A673 (cell line): ENCODE measurements at regions not wholly inside any gene's neighbourhood (a gene's known extent, or its start where the extent isn't known, plus 50 kb on each side); places are given as distances from the start of the nearest gene placed in this dataset.

Experiments used
- BruUV-seq: library from RNA; stranded (reverse); fragments of 400-500 nt; replicated peaks from 2 replicates; lab custom pipeline; 2021; lab: Mats Ljungman, UMichigan
- CTCF ChIA-PET: fragments of 300-600 bp; sonication (Branson Sonifier 250); formaldehyde crosslinking; loops from one replicate; lab custom pipeline; 2022; ENCODE audit warnings: antibody characterized with exemption; lab: Charles Lee
- POLR2A ChIA-PET: fragments of 300-600 bp; sonication (Branson Sonifier 250); formaldehyde crosslinking; loops from one replicate; lab custom pipeline; 2022; ENCODE audit warnings: antibody characterized with exemption; ENCODE audit not compliant: low non-redundant PET; lab: Charles Lee
- DNase-seq: peaks from one replicate; pipeline ENCODE4 v3.0.0-alpha.2; 2015; ENCODE audit warnings: low spot score
- H3K27ac ChIP-seq: fragments of 200-600 bp; sonication (generic); 2 replicates; pipeline ENCODE4 v1.5.1; 2016; ENCODE audit warnings: mixed run types, low read depth, mild to moderate bottlenecking, mixed read lengths, antibody characterized with exemption, low read length; ENCODE audit not compliant: poor library complexity, severe bottlenecking
- H3K27me3 ChIP-seq: fragments of 200-600 bp; sonication (generic); replicated peaks from 2 replicates; pipeline ENCODE4 v1.6.1; 2017; ENCODE audit warnings: mixed run types, low read depth, mild to moderate bottlenecking, mixed read lengths, antibody characterized with exemption, low read length; ENCODE audit not compliant: insufficient read depth, poor library complexity
- H3K36me3 ChIP-seq: fragments of 200-600 bp; sonication (generic); 2 replicates; pipeline ENCODE4 v1.6.1; 2016; ENCODE audit warnings: mixed run types, mild to moderate bottlenecking, mixed read lengths, antibody characterized with exemption, low read length; ENCODE audit not compliant: insufficient read depth, poor library complexity, severe bottlenecking
- H3K4me1 ChIP-seq: fragments of 200-600 bp; sonication (generic); 2 replicates; pipeline ENCODE4 v1.6.1; 2017; ENCODE audit warnings: mixed run types, mild to moderate bottlenecking, mixed read lengths, antibody characterized with exemption, low read length; ENCODE audit not compliant: insufficient read depth, poor library complexity, severe bottlenecking
- H3K4me3 ChIP-seq: fragments of 200-600 bp; sonication (generic); 2 replicates; pipeline ENCODE4 v1.5.1; 2016; ENCODE audit warnings: low read depth, mixed run types, mild to moderate bottlenecking, mixed read lengths, low read length; ENCODE audit not compliant: poor library complexity, severe bottlenecking
- H3K9me3 ChIP-seq: fragments of 200-600 bp; sonication (generic); 2 replicates; pipeline ENCODE4 v1.6.1; 2016; ENCODE audit warnings: mixed run types, low read depth, mild to moderate bottlenecking, mixed read lengths, antibody characterized with exemption, low read length; ENCODE audit not compliant: poor library complexity, severe bottlenecking
- EZH2 ChIP-seq: fragments of 200-600 bp; sonication (generic); IDR thresholded peaks from 2 replicates; pipeline ENCODE4 v1.6.1; 2017; ENCODE audit warnings: borderline replicate concordance, low read depth, mild to moderate bottlenecking, mixed read lengths, antibody characterized with exemption, low read length; ENCODE audit not compliant: poor library complexity, severe bottlenecking
- intact Hi-C: fragments of 100-400 bp; cut with micrococcal nuclease; formaldehyde crosslinking; loops from one replicate; pipeline ENCODE4 v1.10.0; 2022; ENCODE audit not compliant: unreplicated experiment
- TF ChIP-seq, protein P1 (sequence below): fragments of 300-800, 200-600 bp; sonication (generic); conservative IDR thresholded peaks from 2 replicates; pipeline ENCODE4 v1.5.1; 2017; ENCODE audit warnings: low read depth, mild to moderate bottlenecking, antibody characterized with exemption, low read length, moderate library complexity, mixed read lengths

DNA sequence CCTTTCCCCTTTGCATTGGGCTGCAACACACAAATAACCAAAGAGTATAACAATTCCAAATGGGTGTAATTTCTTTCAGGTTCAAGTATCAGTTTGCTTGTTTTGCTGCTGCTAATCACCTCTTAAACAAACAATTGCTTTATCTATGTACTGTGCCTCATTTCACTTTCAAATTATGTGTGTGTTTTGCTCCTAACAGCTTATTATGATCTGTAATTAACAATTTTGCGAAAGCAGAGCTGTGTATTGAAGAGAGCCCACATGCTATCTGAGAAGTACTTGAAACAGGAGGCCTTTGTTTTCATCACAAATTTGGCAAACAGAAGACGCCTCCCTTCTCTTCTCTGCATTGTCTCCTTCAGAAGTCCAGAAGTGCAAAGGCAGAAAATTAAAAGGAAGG, 312.0 kb downstream of the TLE1 start:
- intact Hi-C loops = no loop called here

DNA sequence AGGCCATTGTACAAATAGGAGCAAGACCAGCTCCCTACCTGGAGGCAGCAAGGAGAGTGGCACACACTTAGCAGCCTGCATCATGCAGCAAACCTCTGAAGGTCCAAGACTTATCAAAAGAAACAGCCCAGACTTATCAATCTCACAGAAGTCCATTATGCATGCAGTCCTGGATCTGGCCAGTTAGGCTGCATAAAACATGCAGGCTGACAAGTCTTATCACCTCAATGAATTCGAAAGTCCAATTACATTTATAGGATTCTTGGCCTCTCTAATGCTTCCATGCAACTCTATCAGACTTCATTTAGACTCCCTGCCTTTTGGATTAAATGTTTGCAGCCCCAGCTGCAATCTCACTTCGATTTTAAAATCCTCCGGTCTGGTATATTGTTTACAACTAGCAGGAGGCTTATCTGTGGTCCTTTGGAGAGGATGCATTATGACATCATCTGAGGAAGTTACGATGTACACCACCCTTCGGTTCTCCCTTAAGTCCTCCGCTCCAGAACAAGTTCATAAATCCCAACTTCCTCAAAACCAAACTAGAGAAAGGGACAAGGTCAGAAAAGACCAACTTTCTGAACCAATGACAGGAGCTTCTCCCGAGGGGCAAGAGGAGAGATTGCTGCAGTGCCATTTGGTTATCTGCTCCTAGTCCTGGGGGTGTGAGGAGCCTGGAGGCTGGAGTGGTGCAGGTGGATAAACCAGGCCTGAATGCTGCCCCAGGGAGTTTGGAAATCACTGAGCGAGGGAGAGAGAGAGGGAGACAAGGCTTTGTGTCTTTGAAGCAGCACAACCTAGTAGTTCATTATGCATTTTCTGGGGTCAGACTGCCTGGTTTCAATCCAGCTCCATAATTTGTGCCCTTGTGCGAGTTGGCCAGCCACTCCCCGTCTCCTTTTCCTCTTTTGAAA, 313.9 kb downstream of the TLE1 start:
- ChIA-PET CTCF (no interaction called here), POLR2A (no interaction called here)
- Histone ChIP-seq H3K27me3 (no peaks in the 10 kb centered on the region), H3K4me3 (no peak overlapping the region), H3K36me3 (no peaks in the 10 kb centered on the region), H3K9me3 (no peaks in the 10 kb centered on the region), H3K4me1 (peaks cover 4% of the 10 kb centered on the region), H3K27ac (no peak overlapping the region)
- intact Hi-C loops = no loop called here
- no peak for TF ChIP-seq EZH2
- TF ChIP-seq, protein P1, sequence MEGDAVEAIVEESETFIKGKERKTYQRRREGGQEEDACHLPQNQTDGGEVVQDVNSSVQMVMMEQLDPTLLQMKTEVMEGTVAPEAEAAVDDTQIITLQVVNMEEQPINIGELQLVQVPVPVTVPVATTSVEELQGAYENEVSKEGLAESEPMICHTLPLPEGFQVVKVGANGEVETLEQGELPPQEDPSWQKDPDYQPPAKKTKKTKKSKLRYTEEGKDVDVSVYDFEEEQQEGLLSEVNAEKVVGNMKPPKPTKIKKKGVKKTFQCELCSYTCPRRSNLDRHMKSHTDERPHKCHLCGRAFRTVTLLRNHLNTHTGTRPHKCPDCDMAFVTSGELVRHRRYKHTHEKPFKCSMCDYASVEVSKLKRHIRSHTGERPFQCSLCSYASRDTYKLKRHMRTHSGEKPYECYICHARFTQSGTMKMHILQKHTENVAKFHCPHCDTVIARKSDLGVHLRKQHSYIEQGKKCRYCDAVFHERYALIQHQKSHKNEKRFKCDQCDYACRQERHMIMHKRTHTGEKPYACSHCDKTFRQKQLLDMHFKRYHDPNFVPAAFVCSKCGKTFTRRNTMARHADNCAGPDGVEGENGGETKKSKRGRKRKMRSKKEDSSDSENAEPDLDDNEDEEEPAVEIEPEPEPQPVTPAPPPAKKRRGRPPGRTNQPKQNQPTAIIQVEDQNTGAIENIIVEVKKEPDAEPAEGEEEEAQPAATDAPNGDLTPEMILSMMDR = no peak
- no TSS peak for BruUV-seq
- DNase-seq = no peak

More for the DNA sequence above, 312.0 kb downstream of the TLE1 start:
- POLR2A ChIA-PET = no interaction called here
- DNase-seq = no peak
- H3K4me1 ChIP-seq = peaks cover 4% of the 10 kb centered on the region
- no TSS peak for BruUV-seq
- no peak overlapping the region for H3K27ac ChIP-seq
- peaks cover 5% of the 10 kb centered on the region for H3K9me3 ChIP-seq
- CTCF ChIA-PET = no interaction called here
- TF ChIP-seq, protein P1 = no peak
- no peak for TF ChIP-seq EZH2
- no peaks in the 10 kb centered on the region for H3K36me3 ChIP-seq
- no peak overlapping the region for H3K4me3 ChIP-seq
- no peaks in the 10 kb centered on the region for H3K27me3 ChIP-seq

DNA sequence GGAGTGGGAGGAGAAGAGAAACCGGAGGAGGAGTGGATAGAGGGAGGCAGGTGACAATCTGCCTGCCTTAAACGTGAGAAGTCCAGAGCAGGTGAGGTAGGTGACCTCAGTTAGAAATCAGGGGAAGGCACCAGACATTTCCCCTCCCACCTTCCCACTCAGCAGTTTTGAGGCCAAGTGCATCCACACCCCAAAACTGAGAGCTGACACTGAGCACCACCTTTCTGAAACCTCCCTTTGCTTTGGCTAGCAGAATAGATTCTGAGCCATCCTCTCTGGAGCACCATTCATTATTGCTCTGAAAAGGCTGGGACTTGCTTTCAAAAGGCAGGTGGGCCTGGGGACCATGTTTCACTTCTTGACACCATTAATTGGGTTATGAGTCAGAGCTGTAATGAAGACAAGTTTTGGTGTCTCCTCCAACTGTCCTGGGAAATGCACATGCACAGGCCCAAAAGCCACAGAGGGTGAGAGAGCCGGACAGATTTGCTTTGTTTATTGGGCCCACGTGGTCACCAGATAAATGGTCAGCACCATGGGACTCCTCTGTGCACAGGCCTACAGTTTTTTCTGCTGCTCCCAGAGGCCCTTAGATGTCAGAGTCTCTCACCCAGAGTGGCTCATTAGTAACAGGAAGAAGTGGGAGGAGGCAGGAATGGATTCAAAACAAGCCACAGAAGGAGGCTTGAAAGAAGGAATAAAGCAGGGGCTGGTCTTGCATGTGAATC, 314.7 kb downstream of the TLE1 start:
- CTCF ChIA-PET = no interaction called here
- no peak overlapping the region for H3K4me3 ChIP-seq
- intact Hi-C loops = no loop called here
- BruUV-seq = no TSS peak
- H3K27ac ChIP-seq = no peak overlapping the region
- no peaks in the 10 kb centered on the region for H3K36me3 ChIP-seq
- TF ChIP-seq, protein P1 = no peak
- no peak for TF ChIP-seq EZH2
- no peak for DNase-seq
- H3K4me1 ChIP-seq = peaks cover 4% of the 10 kb centered on the region
- POLR2A ChIA-PET = no interaction called here
- H3K27me3 ChIP-seq = no peaks in the 10 kb centered on the region
- no peaks in the 10 kb centered on the region for H3K9me3 ChIP-seq
